ENCODE measurements at regions not wholly inside any gene's neighbourhood (a gene's known extent, or its start where the extent isn't known, plus 50 kb on each side); places are given as distances from the start of the nearest gene placed in this dataset.
"Not testable (repeated sequence)": the region's sequence is repeated elsewhere in the genome, so short reads cannot be mapped to it uniquely, and the experiment has no call there.

DNA sequence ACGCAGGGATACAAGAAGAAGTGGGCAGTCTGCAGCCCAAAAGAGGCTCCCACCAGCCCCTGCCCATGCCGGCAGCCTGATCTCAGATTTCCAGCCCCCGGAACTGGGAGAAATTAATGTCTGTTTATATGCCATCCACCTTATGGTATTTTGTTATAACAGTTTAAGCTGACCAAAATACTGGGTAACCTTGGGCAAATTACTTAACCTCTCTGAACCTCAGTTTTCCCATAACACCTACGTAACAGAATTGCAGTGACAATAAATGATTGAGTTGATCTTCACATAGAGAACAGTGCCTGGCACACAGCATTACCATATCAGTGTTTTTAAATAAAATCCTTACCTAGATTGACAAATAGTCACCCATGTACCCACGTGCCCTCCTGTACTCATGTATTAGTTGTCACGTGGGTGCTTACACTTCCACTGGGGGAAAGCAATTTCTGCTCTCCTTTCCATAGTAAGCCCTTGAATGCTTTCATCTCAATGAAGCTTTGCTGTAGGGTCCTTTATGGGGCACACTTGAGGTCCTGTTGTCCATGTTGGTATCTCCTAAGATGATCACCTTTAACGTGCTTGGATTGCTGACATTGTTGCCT lies 54.2 kb upstream of the PHF21A start:
- no peak overlapping the region for H3K4me3 ChIP-seq (ENCODE audit: control insufficient read depth, low read depth, low read length)
- no peak for DNase-seq (ENCODE audit: low read depth)
- TF ChIP-seq CTCF (IDR thresholded peaks at IDR 0.05; ENCODE audit: control insufficient read depth, insufficient read depth, low read depth, low read length, missing control alignments): no peak

DNA sequence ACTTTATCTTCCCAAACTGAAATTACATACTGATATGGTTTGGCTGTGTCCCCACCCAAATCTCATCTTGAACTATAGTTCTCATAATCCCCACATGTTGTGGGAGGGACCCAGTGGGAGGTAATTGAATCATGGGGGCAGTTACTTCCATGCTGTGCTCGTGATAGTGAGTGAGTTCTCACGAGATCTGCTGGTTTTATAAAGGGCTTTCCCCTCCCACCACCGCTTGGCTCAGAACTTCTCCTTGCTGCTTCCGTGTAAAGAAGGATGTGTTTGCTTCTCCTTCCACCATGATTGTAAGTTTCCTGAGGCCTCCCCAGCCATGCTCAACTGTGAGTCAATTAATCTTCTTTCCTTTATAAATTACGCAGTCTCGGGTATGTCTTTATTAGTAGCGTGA lies 50.4 kb upstream of the PHF21A start:
- not testable (repeated sequence) for H3K4me3 ChIP-seq (ENCODE audit: control insufficient read depth, low read depth, low read length); DNase-seq (ENCODE audit: low read depth)

Data from AG09309 (cell line).